NCI-H524 treated with DMSO at 0.1 percent for 48 hours (cell line): ENCODE measurements at regions not wholly inside any gene's neighbourhood (a gene's known extent, or its start where the extent isn't known, plus 50 kb on each side); places are given as distances from the start of the nearest gene placed in this dataset.
A peak's percentile ranks its signal among the peaks of the same experiment; 100 is the strongest.
"Not testable (repeated sequence)": the region's sequence is repeated elsewhere in the genome, so short reads cannot be mapped to it uniquely, and the experiment has no call there.

Experiments used
- DNase-seq: peaks from one replicate; lab custom pipeline; 2025; lab: John Stamatoyannopoulos, UW

- DNase-seq = no peak
These were observed 49.9 kb upstream of the WNT7B start for GRCh38 chr22:46026899-46027210.

- no peak for DNase-seq
These were observed 50.5 kb upstream of the WNT7B start for GRCh38 chr22:46027211-46028105.

- no peak for DNase-seq
These were observed 51.4 kb upstream of the WNT7B start for GRCh38 chr22:46028106-46028991.

- DNase-seq = no peak
These were observed 52.1 kb upstream of the WNT7B start for GRCh38 chr22:46029036-46029435.

- no peak for DNase-seq
These were observed 52.7 kb upstream of the WNT7B start for GRCh38 chr22:46029574-46030200.

- no peak for DNase-seq
These were observed 53.4 kb upstream of the WNT7B start for GRCh38 chr22:46030231-46030880.

GRCh38 chr22:46031066-46031465 is 54.1 kb upstream of the WNT7B start:
- no peak for DNase-seq

- no peak for DNase-seq
These were observed 54.6 kb upstream of the WNT7B start for GRCh38 chr22:46031557-46031956.

- no peak for DNase-seq
These were observed 55.2 kb upstream of the WNT7B start for GRCh38 chr22:46031965-46032851.

GRCh38 chr22:46033256-46034200 is 56.6 kb upstream of the WNT7B start:
- no peak for DNase-seq

GRCh38 chr22:46034480-46034879 is 57.5 kb upstream of the WNT7B start:
- DNase-seq = not testable (repeated sequence)

GRCh38 chr22:46035380-46035741 is 58.4 kb upstream of the WNT7B start:
- no peak for DNase-seq

GRCh38 chr22:46035742-46036557 is 59.0 kb upstream of the WNT7B start:
- DNase-seq = peak; percentile 93

- DNase-seq = no peak
These were observed 59.8 kb upstream of the WNT7B start for GRCh38 chr22:46036558-46037408.

GRCh38 chr22:46038174-46038487 is 61.2 kb upstream of the WNT7B start:
- DNase-seq = no peak

GRCh38 chr22:46038516-46039430 is 61.8 kb upstream of the WNT7B start:
- DNase-seq = no peak

GRCh38 chr22:46039535-46039934 is 62.6 kb upstream of the WNT7B start:
- no peak for DNase-seq
